Mesenchymal stem cell (in vitro differentiated cells and primary cell): ENCODE measurements at regions not wholly inside any gene's neighbourhood (a gene's known extent, or its start where the extent isn't known, plus 50 kb on each side); places are given as distances from the start of the nearest gene placed in this dataset.

Source experiments
- DNase-seq: peaks from one replicate; pipeline ENCODE4 v3.0.0-alpha.2; 2013
- H2AFZ ChIP-seq: one replicate; pipeline ENCODE4 v1.6.1; 2013; ENCODE audit warnings: low read depth, mild to moderate bottlenecking, control low read depth, inconsistent platforms, low read length, moderate library complexity
- H2AK5ac ChIP-seq: 2 replicates; pipeline ENCODE4 v1.6.1; 2013; ENCODE audit warnings: low read length, moderate library complexity, mild to moderate bottlenecking, inconsistent platforms; ENCODE audit not compliant: severe bottlenecking
- H2BK120ac ChIP-seq: one replicate; pipeline ENCODE4 v1.6.1; 2013; ENCODE audit warnings: low read depth, mild to moderate bottlenecking, inconsistent platforms, low read length, moderate library complexity
- H2BK12ac ChIP-seq, 2 experiments: one replicate each; pipeline ENCODE4 v1.6.1; 2013; ENCODE audit warnings: inconsistent platforms in 2 of 2, low read length in 2 of 2, mild to moderate bottlenecking in 2 of 2, moderate library complexity in 2 of 2, control low read depth in 1 of 2
- H2BK15ac ChIP-seq: one replicate; pipeline ENCODE4 v1.6.1; 2013; ENCODE audit warnings: mild to moderate bottlenecking, low read depth, inconsistent platforms; ENCODE audit not compliant: poor library complexity, severe bottlenecking
- H2BK5ac ChIP-seq: 2 replicates; pipeline ENCODE4 v1.6.1; 2013; ENCODE audit warnings: low read depth, mild to moderate bottlenecking, low read length, control low read depth, inconsistent platforms; ENCODE audit not compliant: poor library complexity, severe bottlenecking
- H3K14ac ChIP-seq, 2 experiments: one replicate each; pipeline ENCODE4 v1.6.1; 2013; ENCODE audit warnings: inconsistent platforms in 2 of 2, low read length in 2 of 2, control low read depth in 1 of 2, mild to moderate bottlenecking in 1 of 2, moderate library complexity in 1 of 2
- H3K18ac ChIP-seq, 2 experiments: one replicate each; pipeline ENCODE4 v1.6.1; 2013; ENCODE audit warnings: inconsistent platforms in 2 of 2, low read length in 2 of 2, control low read depth in 1 of 2, low read depth in 1 of 2, mild to moderate bottlenecking in 1 of 2
- H3K23ac ChIP-seq, 2 experiments: one replicate each; pipeline ENCODE4 v1.6.1; 2013; ENCODE audit warnings: inconsistent platforms in 2 of 2, low read length in 2 of 2, mild to moderate bottlenecking in 2 of 2, moderate library complexity in 2 of 2, control low read depth in 1 of 2
- H3K27ac ChIP-seq: 2 replicates; pipeline ENCODE4 v1.5.1; 2013; ENCODE audit warnings: mild to moderate bottlenecking, moderate library complexity, low read length, control low read depth, inconsistent platforms; ENCODE audit not compliant: poor library complexity, severe bottlenecking
- H3K27me3 ChIP-seq, 2 experiments: 2 replicates each; pipeline versions ENCODE4 v1.6.1 to v1.7.0; 2013; ENCODE audit warnings: low read length in 2 of 2, mild to moderate bottlenecking in 2 of 2, moderate library complexity in 2 of 2, control low read depth in 1 of 2, inconsistent platforms in 1 of 2; ENCODE audit not compliant: control insufficient read depth in 1 of 2, insufficient read depth in 1 of 2
- H3K36me3 ChIP-seq, 2 experiments: 2 replicates each; pipeline versions ENCODE4 v1.6.1 to v1.7.0; 2013; ENCODE audit warnings: low read length in 2 of 2, control low read depth in 1 of 2, inconsistent platforms in 1 of 2, low read depth in 1 of 2, mild to moderate bottlenecking in 1 of 2; ENCODE audit not compliant: insufficient read depth in 2 of 2, control insufficient read depth in 1 of 2
- H3K4ac ChIP-seq, 2 experiments: one replicate each; pipeline ENCODE4 v1.6.1; 2013; ENCODE audit warnings: inconsistent platforms in 2 of 2, low read length in 2 of 2, mild to moderate bottlenecking in 2 of 2, moderate library complexity in 2 of 2, control low read depth in 1 of 2, low read depth in 1 of 2
- H3K4me1 ChIP-seq: 2 replicates; pipeline ENCODE4 v1.6.1; 2013; ENCODE audit warnings: low read depth, low read length, control low read depth; ENCODE audit not compliant: control insufficient read depth, insufficient read depth
- H3K4me2 ChIP-seq: 2 replicates; pipeline ENCODE4 v1.6.1; 2013; ENCODE audit warnings: low read length, mild to moderate bottlenecking, inconsistent platforms; ENCODE audit not compliant: poor library complexity, severe bottlenecking
- H3K4me3 ChIP-seq, 2 experiments: 2 replicates each; pipeline versions ENCODE4 v1.5.1 to v1.7.0; 2013; ENCODE audit warnings: low read length in 2 of 2, mild to moderate bottlenecking in 2 of 2, control low read depth in 1 of 2, low read depth in 1 of 2; ENCODE audit not compliant: insufficient read depth in 1 of 2
- H3K79me1 ChIP-seq: replicated peaks from 2 replicates; pipeline ENCODE4 v1.6.1; 2013; ENCODE audit warnings: mild to moderate bottlenecking, control low read depth, low read length, inconsistent platforms; ENCODE audit not compliant: poor library complexity, severe bottlenecking
- H3K9ac ChIP-seq: 2 replicates; pipeline ENCODE4 v1.7.0; 2013; ENCODE audit warnings: mild to moderate bottlenecking, low read length, moderate library complexity
- H3K9me3 ChIP-seq: 2 replicates; pipeline ENCODE4 v1.7.0; 2013; ENCODE audit warnings: mild to moderate bottlenecking, low read length; ENCODE audit not compliant: control insufficient read depth
- H4K8ac ChIP-seq: one replicate; pipeline ENCODE4 v1.6.1; 2013; ENCODE audit warnings: inconsistent platforms, mild to moderate bottlenecking, low read length, moderate library complexity
- H4K91ac ChIP-seq: one replicate; pipeline ENCODE4 v1.6.1; 2013; ENCODE audit warnings: mild to moderate bottlenecking, low read length, inconsistent platforms
- WGBS: methylation state at CpG from one replicate; pipeline ENCODE4 v1.1.7; 2013; ENCODE audit warnings: mixed read lengths; 5-methylcytosine and 5-hydroxymethylcytosine counted together

DNA sequence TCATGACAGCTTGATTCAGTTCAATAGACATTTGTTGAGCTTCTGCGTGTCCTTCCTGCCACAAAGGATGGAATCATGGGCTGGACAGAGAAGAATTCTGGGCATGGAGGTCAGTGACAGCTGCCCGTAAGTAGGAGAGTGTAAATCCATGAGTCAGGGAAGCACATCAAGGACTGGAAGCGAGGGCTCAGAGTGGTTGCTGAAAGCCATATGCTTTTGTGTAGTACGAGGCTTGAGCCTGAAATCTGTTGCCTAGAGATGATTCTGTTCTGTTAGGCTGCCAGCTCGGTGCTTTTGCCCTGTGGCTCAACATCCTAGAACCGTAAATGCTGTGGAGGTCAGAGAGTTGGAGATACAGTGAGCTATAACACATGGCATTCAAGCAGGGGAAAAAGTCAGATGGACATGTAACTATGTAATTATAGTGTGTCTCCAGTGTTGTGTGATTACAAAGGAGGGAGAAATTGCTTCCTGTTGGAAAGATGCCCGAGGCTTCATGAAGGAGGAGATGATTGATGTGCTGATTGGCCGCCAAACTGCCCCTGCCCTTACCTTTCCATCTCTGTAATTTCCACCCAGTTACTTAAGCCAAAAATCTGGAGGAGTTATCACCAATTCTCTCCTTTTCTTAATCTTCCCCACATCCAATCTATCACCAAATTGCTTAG lies 92.8 kb upstream of the CACNA1E start:
- Histone ChIP-seq H3K4me2 (no peak overlapping the region), H3K23ac (no peak overlapping the region), H4K91ac (no peak overlapping the region), H3K9me3 (no peaks in the 10 kb centered on the region), H3K27me3 (peaks cover 0 to 37% of the 10 kb centered on the region in 2 experiments), H3K79me1 (no peaks in the 10 kb centered on the region), H3K14ac (no peak overlapping the region), H2AFZ (no peak overlapping the region), H3K36me3 (no peaks in the 10 kb centered on the region), H3K18ac (no peak overlapping the region), H3K4ac (no peak overlapping the region), H2BK12ac (no peak overlapping the region), H3K4me1 (no peaks in the 10 kb centered on the region), H3K9ac (no peak overlapping the region), H4K8ac (no peak overlapping the region), H2BK120ac (no peak overlapping the region), H3K4me3 (no peak overlapping the region), H2BK15ac (no peak overlapping the region), H2AK5ac (no peak overlapping the region), H2BK5ac (no peak overlapping the region), H3K27ac (no peak overlapping the region)
- 71% methylated on average over 8 of the region's 8 CpGs for WGBS
- DNase-seq, result no peak

DNA sequence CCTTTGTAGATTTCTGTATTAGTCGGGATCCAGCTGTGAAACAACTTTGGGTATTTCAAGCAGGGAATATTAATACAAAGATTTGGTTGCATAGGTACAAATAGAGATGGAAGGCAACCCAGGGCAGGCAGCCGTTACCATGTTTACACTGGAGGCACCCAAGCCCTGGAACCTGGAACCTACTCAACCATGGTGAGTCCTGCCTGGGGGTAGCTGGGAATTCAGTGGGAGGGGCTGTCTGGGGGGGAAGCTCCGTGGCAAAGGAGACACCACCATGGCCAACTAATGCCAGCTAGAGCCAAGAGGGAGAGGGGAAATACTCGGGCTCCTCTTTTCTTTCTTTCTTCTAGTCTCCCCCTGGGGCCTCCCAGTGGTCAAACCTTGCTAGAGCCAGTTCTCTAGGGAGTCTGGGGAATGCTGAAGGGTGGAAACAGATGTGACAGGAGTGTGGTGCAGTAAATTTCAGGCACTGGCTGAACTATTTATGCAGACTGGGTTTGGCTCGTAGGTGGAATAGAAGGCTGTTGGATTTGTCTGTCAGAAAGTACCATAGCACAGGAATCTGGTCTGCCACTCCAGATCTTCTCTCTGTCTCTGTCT lies 91.9 kb upstream of the CACNA1E start:
- Histone ChIP-seq H3K4ac (no peak overlapping the region), H2BK5ac (no peak overlapping the region)

DNA sequence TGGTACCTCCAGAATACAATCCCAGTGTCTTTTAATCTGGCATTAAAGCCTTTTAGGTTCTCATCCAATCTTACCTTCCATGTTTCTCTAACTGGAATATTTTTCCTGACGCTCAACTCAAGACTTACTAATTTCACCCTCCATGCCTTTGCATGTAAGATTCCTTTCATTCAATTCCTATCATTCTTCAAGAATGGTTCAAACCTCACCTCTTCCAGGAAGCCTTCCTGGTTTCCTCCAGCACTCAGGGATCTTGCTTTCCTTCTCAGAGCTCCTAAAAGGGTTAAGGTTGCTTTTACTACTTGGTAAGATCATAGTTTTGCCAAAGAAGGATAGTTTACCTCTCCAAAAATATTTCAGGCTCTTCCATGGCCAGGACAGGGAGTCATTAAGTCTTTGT lies 91.2 kb upstream of the CACNA1E start:
- Histone ChIP-seq H3K23ac (no peak overlapping the region), H3K79me1 (no peaks in the 10 kb centered on the region), H4K8ac (no peak overlapping the region), H3K4me3 (no peak overlapping the region), H3K18ac (no peak overlapping the region), H2AK5ac (no peak overlapping the region), H2BK5ac (no peak overlapping the region), H2AFZ (no peak overlapping the region), H3K14ac (no peak overlapping the region), H2BK12ac (no peak overlapping the region), H2BK120ac (no peak overlapping the region), H3K9me3 (no peaks in the 10 kb centered on the region), H3K4me1 (no peaks in the 10 kb centered on the region), H3K4me2 (no peak overlapping the region), H3K9ac (no peak overlapping the region), H4K91ac (no peak overlapping the region), H2BK15ac (no peak overlapping the region), H3K27me3 (peaks cover 0 to 39% of the 10 kb centered on the region in 2 experiments), H3K27ac (no peak overlapping the region), H3K4ac (no peak overlapping the region), H3K36me3 (no peaks in the 10 kb centered on the region)
- 88% methylated on average over 1 of the region's 1 CpG for WGBS
- DNase-seq, result no peak

More for the DNA sequence above, 91.9 kb upstream of the CACNA1E start:
- H4K8ac ChIP-seq, result no peak overlapping the region
- H3K14ac ChIP-seq, result no peak overlapping the region
- H2BK12ac ChIP-seq, result no peak overlapping the region
- WGBS, result 49% methylated on average over 3 of the region's 5 CpGs
- no peak overlapping the region for H3K4me3 ChIP-seq
- H2AK5ac ChIP-seq, result no peak overlapping the region
- no peak overlapping the region for H2BK15ac ChIP-seq
- H4K91ac ChIP-seq, result no peak overlapping the region
- DNase-seq, result no peak
- no peak overlapping the region for H2AFZ ChIP-seq
- no peaks in the 10 kb centered on the region for H3K4me1 ChIP-seq
- H3K9me3 ChIP-seq, result no peaks in the 10 kb centered on the region
- H3K79me1 ChIP-seq, result no peaks in the 10 kb centered on the region
- H3K18ac ChIP-seq, result no peak overlapping the region
- H3K27ac ChIP-seq, result no peak overlapping the region
- H3K23ac ChIP-seq, result no peak overlapping the region
- no peak overlapping the region for H3K9ac ChIP-seq
- H3K27me3 ChIP-seq, result peaks cover 0 to 41% of the 10 kb centered on the region in 2 experiments
- no peak overlapping the region for H2BK120ac ChIP-seq
- no peak overlapping the region for H3K4me2 ChIP-seq
- H3K36me3 ChIP-seq, result no peaks in the 10 kb centered on the region

DNA sequence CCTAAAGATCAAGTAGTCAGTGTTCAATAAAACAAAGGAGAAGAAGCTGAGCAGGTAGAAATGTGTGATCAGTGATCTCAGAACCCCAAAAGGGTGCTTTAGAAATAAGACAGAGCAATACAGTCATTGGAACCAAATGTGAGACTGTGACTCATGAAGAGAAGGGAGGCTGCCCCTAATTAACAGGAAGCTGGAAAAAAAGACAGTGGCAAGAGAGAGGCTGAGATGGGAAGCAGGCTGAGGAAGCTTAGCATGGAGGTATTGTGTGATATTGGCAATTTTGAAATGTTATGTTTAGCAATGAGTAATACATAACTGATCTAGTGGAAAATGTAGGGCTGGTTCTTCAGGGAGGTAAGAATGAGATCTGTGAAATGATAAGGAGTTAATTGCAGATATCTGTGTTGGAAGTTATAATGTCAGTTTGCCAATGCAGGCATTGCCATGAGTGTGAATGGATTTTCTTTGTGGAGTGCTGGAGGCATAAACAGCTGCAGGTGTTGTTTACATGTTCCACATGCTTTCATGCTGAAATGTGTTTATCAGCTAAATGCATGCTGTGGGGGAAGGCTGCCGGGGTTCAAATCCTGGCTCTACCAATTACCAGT lies 90.6 kb upstream of the CACNA1E start:
- no peak overlapping the region for H3K14ac ChIP-seq
- no peaks in the 10 kb centered on the region for H3K9me3 ChIP-seq
- H3K4me1 ChIP-seq, result no peaks in the 10 kb centered on the region
- H3K23ac ChIP-seq, result no peak overlapping the region
- no peak overlapping the region for H3K18ac ChIP-seq
- no peak overlapping the region for H3K4me2 ChIP-seq
- no peak overlapping the region for H2AK5ac ChIP-seq
- no CpG with 5 or more reads among the region's 1 CpG for WGBS
- H3K9ac ChIP-seq, result no peak overlapping the region
- no peak for DNase-seq
- no peak overlapping the region for H2BK15ac ChIP-seq
- H3K27ac ChIP-seq, result no peak overlapping the region
- H3K36me3 ChIP-seq, result no peaks in the 10 kb centered on the region
- no peak overlapping the region for H2BK5ac ChIP-seq
- H4K91ac ChIP-seq, result no peak overlapping the region
- no peak overlapping the region for H2BK120ac ChIP-seq
- no peak overlapping the region for H3K4ac ChIP-seq
- H3K79me1 ChIP-seq, result no peaks in the 10 kb centered on the region
- peaks cover 0 to 37% of the 10 kb centered on the region in 2 experiments for H3K27me3 ChIP-seq
- H4K8ac ChIP-seq, result no peak overlapping the region
- H2AFZ ChIP-seq, result no peak overlapping the region
- no peak overlapping the region for H3K4me3 ChIP-seq
- H2BK12ac ChIP-seq, result no peak overlapping the region
